GM18907 (cell line): ENCODE measurements at regions not wholly inside any gene's neighbourhood (a gene's known extent, or its start where the extent isn't known, plus 50 kb on each side); places are given as distances from the start of the nearest gene placed in this dataset.
"Not testable (repeated sequence)": the region's sequence is repeated elsewhere in the genome, so short reads cannot be mapped to it uniquely, and the experiment has no call there.

Experiments
- ATAC-seq: cut with Tn5 transposase; IDR thresholded peaks from one replicate; pipeline ENCODE4 v1.9.1; 2021; ENCODE audit warnings: mild to moderate bottlenecking, moderate library complexity; ENCODE audit not compliant: unreplicated experiment

GRCh38 chr15:20625469-20625868 is 83.9 kb upstream of the GOLGA6L6 start:
- not testable (repeated sequence) for ATAC-seq

GRCh38 chr15:20624085-20624484 is 82.5 kb upstream of the GOLGA6L6 start:
- not testable (repeated sequence) for ATAC-seq

- ATAC-seq: peak; percentile 74
These were observed 80.5 kb upstream of the GOLGA6L6 start for GRCh38 chr15:20622117-20622516.

- ATAC-seq: not testable (repeated sequence)
These were observed 72.9 kb upstream of the GOLGA6L6 start for GRCh38 chr15:20614549-20614948.

GRCh38 chr15:20612796-20613195 is 71.2 kb upstream of the GOLGA6L6 start:
- not testable (repeated sequence) for ATAC-seq

GRCh38 chr15:20612356-20612755 is 70.8 kb upstream of the GOLGA6L6 start:
- not testable (repeated sequence) for ATAC-seq

- not testable (repeated sequence) for ATAC-seq
These were observed 70.2 kb upstream of the GOLGA6L6 start for GRCh38 chr15:20611667-20612290.

- not testable (repeated sequence) for ATAC-seq
These were observed 66.6 kb upstream of the GOLGA6L6 start for GRCh38 chr15:20608179-20608578.

- not testable (repeated sequence) for ATAC-seq
These were observed 55.6 kb upstream of the GOLGA6L6 start for GRCh38 chr15:20597245-20597644.

GRCh38 chr15:20594219-20594618 is 52.6 kb upstream of the GOLGA6L6 start:
- not testable (repeated sequence) for ATAC-seq

GRCh38 chr15:20591936-20592335 is 50.3 kb upstream of the GOLGA6L6 start:
- not testable (repeated sequence) for ATAC-seq
